Activated naive CD8-positive, alpha-beta T cell treated with anti-CD3 and anti-CD28 coated beads, Interleukin-2, amount 50 U/mL, for 24 hours (primary cell): ENCODE measurements at regions not wholly inside any gene's neighbourhood (a gene's known extent, or its start where the extent isn't known, plus 50 kb on each side); places are given as distances from the start of the nearest gene placed in this dataset.

Source experiments
- ATAC-seq: fragments of 150-1000 bp; cut with Tn5 transposase; one replicate; pipeline ENCODE4 v1.10.0; 2021
- DNase-seq: peaks from one replicate; pipeline ENCODE4 v3.0.0; 2021
- H3K27ac Mint-ChIP-seq: one replicate; pipeline ENCODE4 v1.8.0; 2021; ENCODE audit warnings: mild to moderate bottlenecking, mixed read lengths
- H3K27me3 Mint-ChIP-seq: one replicate; pipeline ENCODE4 v1.8.0; 2021; ENCODE audit warnings: mixed read lengths
- H3K36me3 Mint-ChIP-seq: one replicate; pipeline ENCODE4 v1.8.0; 2021; ENCODE audit warnings: low read depth, mixed read lengths
- H3K4me1 Mint-ChIP-seq: one replicate; pipeline ENCODE4 v1.8.0; 2021; ENCODE audit warnings: mixed read lengths
- H3K4me3 Mint-ChIP-seq: one replicate; pipeline ENCODE4 v1.8.0; 2021; ENCODE audit warnings: mild to moderate bottlenecking, moderate library complexity, mixed read lengths
- H3K9me3 Mint-ChIP-seq: one replicate; pipeline ENCODE4 v1.8.0; 2021; ENCODE audit warnings: mixed read lengths

DNA sequence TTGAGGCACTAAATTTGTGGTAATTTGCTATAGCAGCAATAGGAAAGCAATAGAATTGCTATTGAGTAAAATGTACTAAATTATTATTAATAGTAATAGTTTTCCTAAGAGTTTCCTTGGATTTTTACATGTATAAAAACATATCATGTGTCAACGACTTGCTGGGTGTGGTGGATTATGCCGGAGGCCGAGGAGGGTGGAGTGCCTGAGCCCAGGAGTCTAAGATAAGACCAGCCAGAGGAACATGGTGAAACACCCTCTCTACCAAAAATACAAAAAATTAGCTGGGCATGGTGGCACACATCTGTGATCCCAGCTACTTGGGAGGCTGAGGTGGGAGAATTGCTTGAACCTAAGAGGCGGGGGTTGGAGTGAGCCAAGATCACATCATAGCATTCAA lies 749.9 kb downstream of the TBL1XR1 start:
- ATAC-seq (no peak), DNase-seq (no peak)
- Mint-ChIP-seq H3K36me3 (no peaks in the 10 kb centered on the region), H3K27me3 (no peaks in the 10 kb centered on the region), H3K4me3 (no peak overlapping the region), H3K9me3 (peaks cover 5% of the 10 kb centered on the region), H3K27ac (no peak overlapping the region), H3K4me1 (no peaks in the 10 kb centered on the region)

DNA sequence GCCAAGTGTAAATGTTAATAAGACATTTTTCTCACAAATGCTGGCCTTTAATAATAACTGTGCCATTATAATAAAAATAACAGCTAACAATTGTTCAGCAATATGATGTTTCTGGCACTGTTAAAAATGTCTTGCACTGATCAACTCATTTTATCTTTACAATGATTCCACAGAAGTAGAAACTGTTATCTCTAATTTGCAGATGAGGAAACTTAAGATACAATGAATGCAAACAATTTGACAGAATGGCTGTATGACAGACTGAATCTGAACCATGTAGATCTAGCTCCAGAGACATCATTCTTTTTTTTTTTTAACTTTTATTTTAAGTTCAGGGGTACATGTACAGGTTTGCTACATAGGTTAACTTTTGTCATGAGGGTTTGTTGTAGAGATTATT lies 755.0 kb downstream of the TBL1XR1 start:
- Mint-ChIP-seq H3K27me3 (no peaks in the 10 kb centered on the region), H3K36me3 (no peaks in the 10 kb centered on the region), H3K4me1 (no peaks in the 10 kb centered on the region), H3K9me3 (peaks cover 5% of the 10 kb centered on the region), H3K4me3 (no peak overlapping the region), H3K27ac (no peak overlapping the region)
- ATAC-seq (no peak), DNase-seq (no peak)

DNA sequence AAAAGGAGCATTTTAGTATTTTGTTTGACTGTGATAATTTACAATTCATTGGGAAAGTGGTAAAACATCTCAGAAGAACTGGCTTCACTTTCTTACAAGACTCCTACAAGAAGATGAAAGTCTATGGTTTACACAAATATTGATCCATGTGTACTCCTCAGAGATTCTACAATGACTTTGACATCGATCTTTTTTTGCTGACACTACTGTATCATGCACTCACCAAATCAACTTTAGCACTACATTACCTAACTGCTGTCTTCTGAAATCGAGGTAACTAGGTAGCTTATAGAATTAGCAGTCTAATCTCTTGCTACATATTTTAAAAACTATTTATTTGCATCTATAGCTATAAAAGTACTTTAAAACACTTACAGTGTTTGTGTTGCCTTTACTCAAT lies 757.6 kb downstream of the TBL1XR1 start:
- Mint-ChIP-seq H3K27me3 (no peaks in the 10 kb centered on the region), H3K9me3 (no peaks in the 10 kb centered on the region), H3K4me3 (no peak overlapping the region), H3K27ac (no peak overlapping the region), H3K36me3 (no peaks in the 10 kb centered on the region), H3K4me1 (no peaks in the 10 kb centered on the region)
- no peak for DNase-seq
- ATAC-seq = no peak

DNA sequence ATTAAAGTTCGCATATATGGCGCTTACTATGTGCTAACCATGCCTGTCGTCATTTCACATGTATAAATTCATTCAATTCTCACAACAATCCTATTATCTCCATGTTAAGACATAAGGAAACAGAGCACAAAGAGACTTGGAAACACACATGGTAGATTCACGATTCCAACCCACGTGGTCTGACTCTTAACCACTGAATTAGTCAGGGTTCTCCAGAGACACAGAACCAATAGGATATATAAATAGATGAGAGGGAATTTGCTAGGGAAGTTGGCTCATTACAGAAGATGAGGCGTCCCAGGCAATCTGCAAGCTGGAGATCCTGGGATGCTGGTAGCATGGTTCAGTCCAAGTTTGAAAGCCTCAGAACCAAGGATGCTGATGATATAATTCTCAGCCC lies 765.3 kb downstream of the TBL1XR1 start:
- no peak for ATAC-seq
- no peaks in the 10 kb centered on the region for H3K4me1 Mint-ChIP-seq

DNA sequence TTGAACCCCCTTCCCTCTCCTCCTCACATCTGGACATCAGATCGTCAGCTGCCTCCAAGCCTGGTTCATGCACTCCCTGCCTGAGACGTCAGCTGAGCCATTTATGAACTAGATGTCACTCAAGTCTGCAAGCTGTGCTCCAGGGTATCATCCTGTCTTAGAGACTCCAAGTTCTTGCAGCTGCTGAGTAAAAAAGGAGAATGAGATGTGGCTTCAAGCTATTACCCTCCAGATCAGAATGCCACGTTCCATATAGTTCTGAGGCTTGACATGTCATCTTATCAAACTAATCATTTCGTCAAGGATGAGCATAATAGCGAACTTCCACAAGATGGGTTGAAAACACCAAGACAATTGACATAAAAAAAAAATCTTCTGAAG lies 766.3 kb downstream of the TBL1XR1 start:
- H3K4me3 Mint-ChIP-seq = no peak overlapping the region
- no peaks in the 10 kb centered on the region for H3K9me3 Mint-ChIP-seq
- peak overlapping the region; percentile 20 for H3K27ac Mint-ChIP-seq
- no peaks in the 10 kb centered on the region for H3K36me3 Mint-ChIP-seq
- ATAC-seq (no peak), DNase-seq (no peak)
- H3K27me3 Mint-ChIP-seq = no peaks in the 10 kb centered on the region
- no peaks in the 10 kb centered on the region for H3K4me1 Mint-ChIP-seq

More for the DNA sequence above, 765.3 kb downstream of the TBL1XR1 start:
- H3K36me3 Mint-ChIP-seq = no peaks in the 10 kb centered on the region
- H3K4me3 Mint-ChIP-seq = no peak overlapping the region
- no peaks in the 10 kb centered on the region for H3K27me3 Mint-ChIP-seq
- no peak for DNase-seq
- H3K27ac Mint-ChIP-seq = no peak overlapping the region
- H3K9me3 Mint-ChIP-seq = no peaks in the 10 kb centered on the region

DNA sequence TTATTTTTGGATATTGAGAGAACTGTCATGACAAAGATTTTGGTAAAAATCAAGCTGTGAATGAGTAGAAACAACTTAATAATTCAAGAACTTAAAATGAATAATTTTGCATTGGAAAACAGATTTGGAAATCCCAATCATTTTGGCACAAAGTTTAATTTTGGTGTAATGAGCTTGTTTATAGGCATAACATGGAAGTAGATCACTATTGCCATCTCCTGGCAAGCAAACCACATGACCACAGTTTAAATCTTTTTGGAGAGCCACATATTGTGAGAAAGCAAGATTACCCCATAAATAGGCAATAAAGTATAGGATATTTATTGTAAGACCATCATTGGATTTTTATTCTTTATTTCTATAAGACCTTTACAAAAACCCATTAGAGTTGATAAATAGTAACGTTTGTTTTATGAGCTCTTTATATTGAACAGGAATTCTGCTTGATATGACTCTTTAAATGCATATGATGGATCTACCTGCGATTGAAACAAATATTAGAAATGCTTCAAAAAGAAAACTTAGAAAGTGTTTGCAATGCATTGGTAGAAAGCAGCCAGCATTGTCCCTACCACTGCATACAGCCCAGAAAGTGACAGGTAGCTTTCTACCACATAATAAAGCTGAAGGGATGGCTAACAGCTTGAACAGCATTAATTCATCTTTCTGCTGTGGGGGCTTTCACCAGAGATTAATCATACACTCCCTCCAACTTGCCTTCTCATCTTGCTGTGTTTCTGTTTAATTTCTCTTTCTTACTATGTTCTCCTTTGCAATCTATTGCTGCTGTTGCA lies 766.8 kb downstream of the TBL1XR1 start:
- no peaks in the 10 kb centered on the region for H3K27me3 Mint-ChIP-seq
- peak overlapping the region; percentile 20 for H3K27ac Mint-ChIP-seq
- no peaks in the 10 kb centered on the region for H3K36me3 Mint-ChIP-seq
- DNase-seq (no peak), ATAC-seq (no peak)
- no peaks in the 10 kb centered on the region for H3K9me3 Mint-ChIP-seq
- H3K4me3 Mint-ChIP-seq = no peak overlapping the region
- H3K4me1 Mint-ChIP-seq = no peaks in the 10 kb centered on the region

DNA sequence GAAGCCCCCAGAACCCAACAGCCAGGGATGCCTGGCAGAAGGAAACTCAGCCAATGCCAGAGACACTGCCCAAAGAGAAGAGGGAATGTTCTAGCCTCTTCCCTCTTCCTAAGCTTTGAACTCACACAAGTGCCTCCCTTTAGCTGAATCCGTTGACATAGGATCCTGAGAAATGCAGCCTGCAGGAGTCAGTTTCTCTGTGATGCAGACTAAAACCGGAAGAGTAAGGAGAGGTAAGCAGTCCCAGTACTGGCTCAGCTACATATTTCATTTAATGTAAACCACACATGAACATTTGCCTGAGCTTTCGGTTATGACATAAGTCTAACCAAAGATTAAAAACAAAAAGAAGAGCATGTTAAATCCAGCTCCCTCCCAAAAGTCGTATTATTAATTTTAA lies 768.7 kb downstream of the TBL1XR1 start:
- ATAC-seq (no peak), DNase-seq (no peak)
- no peaks in the 10 kb centered on the region for H3K27me3 Mint-ChIP-seq
- no peaks in the 10 kb centered on the region for H3K4me1 Mint-ChIP-seq
- no peaks in the 10 kb centered on the region for H3K36me3 Mint-ChIP-seq
- no peak overlapping the region for H3K27ac Mint-ChIP-seq
- no peaks in the 10 kb centered on the region for H3K9me3 Mint-ChIP-seq
- H3K4me3 Mint-ChIP-seq = no peak overlapping the region

DNA sequence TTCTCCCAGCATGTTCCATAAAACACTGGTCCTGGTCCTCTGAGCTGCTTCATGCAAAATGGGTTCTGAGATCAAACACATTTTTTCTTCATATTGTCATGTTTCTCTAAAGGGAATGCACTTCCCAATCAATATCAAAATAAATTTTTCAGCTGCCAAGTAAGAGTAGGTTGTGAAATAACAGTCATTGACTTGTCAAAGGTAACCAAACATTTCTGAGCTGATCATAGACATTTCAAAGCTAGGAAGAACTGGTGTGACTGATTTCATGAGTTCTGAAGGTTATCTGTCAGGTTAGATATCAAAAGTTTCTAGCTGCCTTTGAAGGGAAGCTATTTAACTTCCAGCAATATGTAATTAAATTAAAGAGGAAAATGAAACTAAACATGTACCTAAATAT lies 770.9 kb downstream of the TBL1XR1 start:
- Mint-ChIP-seq H3K27ac (no peak overlapping the region), H3K9me3 (no peaks in the 10 kb centered on the region), H3K36me3 (no peaks in the 10 kb centered on the region), H3K27me3 (no peaks in the 10 kb centered on the region), H3K4me3 (no peak overlapping the region), H3K4me1 (no peaks in the 10 kb centered on the region)
- ATAC-seq = no peak
- no peak for DNase-seq

DNA sequence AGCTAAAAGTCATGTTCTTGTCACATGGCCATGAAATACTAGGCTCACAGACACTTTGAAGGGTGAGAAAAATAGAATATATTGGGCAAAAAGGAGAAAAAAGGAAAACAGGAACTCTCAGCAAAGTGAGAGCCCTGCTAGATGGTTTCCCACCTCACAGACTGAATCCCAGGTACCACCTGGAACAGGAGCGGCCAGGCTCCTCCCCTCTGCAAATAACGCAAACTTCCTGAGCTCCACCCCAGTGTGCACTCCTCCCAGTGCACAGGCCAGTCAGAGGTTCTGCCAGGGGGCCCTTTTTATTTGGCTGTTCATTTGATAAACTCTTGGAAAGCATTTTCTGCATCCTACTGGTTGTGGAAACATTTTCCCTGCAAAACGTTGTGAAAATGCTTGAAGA lies 780.4 kb downstream of the TBL1XR1 start:
- Mint-ChIP-seq H3K4me1 (no peaks in the 10 kb centered on the region), H3K9me3 (peaks cover 3% of the 10 kb centered on the region), H3K36me3 (peaks cover 2% of the 10 kb centered on the region), H3K27me3 (no peaks in the 10 kb centered on the region), H3K4me3 (no peak overlapping the region), H3K27ac (no peak overlapping the region)
- ATAC-seq = no peak
- no peak for DNase-seq

DNA sequence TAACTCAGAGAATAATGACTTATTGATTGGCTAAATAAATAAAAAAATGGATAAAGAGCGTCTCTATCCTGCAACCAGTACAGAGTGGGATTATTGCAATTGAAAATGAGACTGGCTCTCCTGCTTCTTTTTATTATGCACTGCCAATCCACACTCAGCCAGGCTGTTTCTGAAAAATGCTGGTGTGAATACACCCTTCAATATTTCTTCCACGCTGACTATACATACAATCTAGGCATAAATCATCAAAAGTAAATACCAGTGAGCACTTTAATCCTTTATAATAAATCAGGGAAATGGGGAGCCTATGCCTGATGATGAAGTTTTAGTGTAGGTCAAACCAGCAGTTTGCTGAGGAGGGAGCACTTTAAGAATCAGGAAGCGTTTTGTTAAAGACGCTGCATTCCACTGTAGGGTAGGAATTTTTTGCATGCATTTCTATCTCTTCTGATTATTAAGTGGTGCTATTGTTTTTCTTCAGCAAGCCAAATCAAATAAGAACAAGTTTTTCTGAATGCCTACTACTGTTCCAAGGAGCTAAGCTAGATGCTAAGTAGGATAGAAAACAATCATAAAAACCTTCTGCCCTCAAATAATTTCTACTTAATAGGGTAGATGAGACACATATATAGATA lies 781.5 kb downstream of the TBL1XR1 start:
- ATAC-seq = no peak
- no peak for DNase-seq
- H3K4me1 Mint-ChIP-seq = no peaks in the 10 kb centered on the region
- H3K9me3 Mint-ChIP-seq = peaks cover 3% of the 10 kb centered on the region
- peaks cover 2% of the 10 kb centered on the region for H3K36me3 Mint-ChIP-seq
- H3K27me3 Mint-ChIP-seq = no peaks in the 10 kb centered on the region
- H3K27ac Mint-ChIP-seq = no peak overlapping the region
- H3K4me3 Mint-ChIP-seq = no peak overlapping the region

DNA sequence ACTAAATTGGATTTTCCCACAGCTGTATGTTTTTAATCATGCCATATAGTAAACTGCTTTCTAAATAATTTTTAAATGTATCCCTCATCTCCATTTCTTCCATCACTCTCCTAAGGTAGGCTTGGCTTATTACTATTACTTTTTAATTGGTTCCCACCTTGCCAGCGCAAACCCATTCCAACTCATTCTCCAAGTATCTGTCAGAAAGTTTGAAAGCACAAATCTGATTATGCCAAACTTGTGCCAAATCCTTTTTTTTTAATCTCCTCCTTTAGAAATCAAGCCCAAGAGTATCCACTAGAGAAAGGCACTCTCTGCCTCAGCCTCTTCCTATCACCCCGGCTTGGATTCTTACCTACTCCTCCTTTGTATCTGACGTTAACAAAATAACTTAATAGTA lies 784.5 kb downstream of the TBL1XR1 start:
- H3K4me1 Mint-ChIP-seq = no peaks in the 10 kb centered on the region
- H3K36me3 Mint-ChIP-seq = peaks cover under 1% of the 10 kb centered on the region
- peaks cover 3% of the 10 kb centered on the region for H3K9me3 Mint-ChIP-seq
- no peaks in the 10 kb centered on the region for H3K27me3 Mint-ChIP-seq
- DNase-seq = no peak
- no peak overlapping the region for H3K27ac Mint-ChIP-seq
- no peak overlapping the region for H3K4me3 Mint-ChIP-seq
- no peak for ATAC-seq

DNA sequence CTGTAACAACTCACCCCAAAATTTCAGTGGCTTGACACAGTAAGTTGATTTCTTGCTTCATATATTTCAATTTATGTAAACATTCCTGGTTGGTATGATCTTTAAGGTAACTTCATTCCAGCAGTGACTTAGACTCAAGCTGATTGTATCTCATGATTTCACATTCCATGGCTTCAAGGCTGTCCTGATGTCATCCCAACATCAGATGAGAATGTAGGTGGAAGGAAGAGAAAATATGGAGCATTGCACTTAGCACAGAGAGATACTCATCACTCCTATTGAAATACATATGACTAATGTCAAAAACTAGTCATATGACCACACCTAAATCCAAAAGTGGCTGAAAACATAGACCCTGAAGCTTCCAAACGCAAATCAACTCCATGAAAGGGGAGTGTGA lies 793.8 kb downstream of the TBL1XR1 start:
- DNase-seq = no peak
- no peak for ATAC-seq

DNA sequence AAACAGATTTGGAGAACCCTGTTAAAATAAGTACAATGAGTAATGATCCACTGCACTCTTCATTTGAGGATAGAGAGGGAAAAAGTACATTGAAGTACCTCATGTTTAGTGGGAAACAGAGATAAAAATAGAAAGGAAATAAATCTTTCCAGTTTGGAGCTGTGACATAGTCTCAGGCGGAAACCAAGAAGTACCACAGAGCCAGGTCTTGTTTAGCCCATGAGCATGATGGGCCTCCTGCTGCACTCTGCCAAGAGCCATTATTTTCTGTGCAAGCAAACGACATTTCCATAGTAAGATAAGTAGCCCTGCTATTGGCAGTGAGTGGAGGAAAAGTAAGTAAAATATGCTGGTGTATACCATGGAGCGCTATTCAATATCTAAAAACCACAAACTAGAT lies 796.1 kb downstream of the TBL1XR1 start:
- H3K27me3 Mint-ChIP-seq = no peaks in the 10 kb centered on the region
- no peaks in the 10 kb centered on the region for H3K4me1 Mint-ChIP-seq
- no peaks in the 10 kb centered on the region for H3K36me3 Mint-ChIP-seq
- H3K4me3 Mint-ChIP-seq = no peak overlapping the region
- H3K27ac Mint-ChIP-seq = no peak overlapping the region
- ATAC-seq (no peak), DNase-seq (no peak)
- peaks cover 18% of the 10 kb centered on the region for H3K9me3 Mint-ChIP-seq

More for the DNA sequence above, 793.8 kb downstream of the TBL1XR1 start:
- no peaks in the 10 kb centered on the region for H3K4me1 Mint-ChIP-seq
- no peaks in the 10 kb centered on the region for H3K36me3 Mint-ChIP-seq
- H3K9me3 Mint-ChIP-seq = peaks cover 10% of the 10 kb centered on the region
- no peak overlapping the region for H3K4me3 Mint-ChIP-seq
- no peak overlapping the region for H3K27ac Mint-ChIP-seq
- no peaks in the 10 kb centered on the region for H3K27me3 Mint-ChIP-seq

DNA sequence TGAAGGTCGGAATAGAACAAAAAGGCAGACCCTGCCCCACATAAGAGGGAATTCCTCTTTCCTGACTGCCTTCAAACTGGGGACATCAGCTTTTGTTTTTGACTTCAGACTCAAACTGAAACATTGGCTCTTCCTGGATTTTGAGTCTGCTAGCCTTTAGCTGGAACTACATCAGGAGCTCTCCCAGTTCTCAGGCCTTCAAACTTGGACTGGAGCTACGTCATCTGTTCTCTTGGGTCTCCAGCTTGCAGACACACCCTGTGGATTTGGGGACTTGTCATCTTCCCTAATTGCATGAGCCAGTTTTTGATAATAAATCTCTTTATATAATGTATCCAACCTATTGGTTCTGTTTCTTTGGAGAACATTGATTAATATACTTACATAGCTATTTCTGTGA lies 798.1 kb downstream of the TBL1XR1 start:
- H3K27me3 Mint-ChIP-seq = no peaks in the 10 kb centered on the region
- no peaks in the 10 kb centered on the region for H3K36me3 Mint-ChIP-seq
- peaks cover 29% of the 10 kb centered on the region for H3K9me3 Mint-ChIP-seq
- no peak for DNase-seq
- H3K4me1 Mint-ChIP-seq = no peaks in the 10 kb centered on the region
- no peak overlapping the region for H3K4me3 Mint-ChIP-seq
- ATAC-seq = no peak
- no peak overlapping the region for H3K27ac Mint-ChIP-seq

DNA sequence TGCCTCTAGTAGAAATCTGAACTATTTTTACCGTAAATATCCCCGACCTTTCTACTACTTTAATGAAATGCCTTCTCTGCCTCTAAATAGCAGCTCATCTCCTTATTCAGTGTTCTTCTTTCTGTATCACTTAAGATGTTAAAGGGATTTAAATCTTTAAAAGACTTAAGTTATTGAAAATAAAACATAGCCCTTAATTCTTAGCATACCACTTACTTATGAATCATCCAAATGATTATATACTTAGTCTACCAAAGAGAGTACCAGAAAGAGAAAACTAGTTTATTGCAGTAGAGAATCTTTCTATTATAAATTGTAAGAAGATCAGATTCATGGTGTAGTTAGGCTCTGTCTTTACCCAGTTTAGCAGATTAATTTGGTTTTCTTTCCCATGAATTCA lies 802.0 kb downstream of the TBL1XR1 start:
- H3K4me3 Mint-ChIP-seq = no peak overlapping the region
- no peaks in the 10 kb centered on the region for H3K27me3 Mint-ChIP-seq
- ATAC-seq (no peak), DNase-seq (no peak)
- no peak overlapping the region for H3K27ac Mint-ChIP-seq
- H3K4me1 Mint-ChIP-seq = no peaks in the 10 kb centered on the region
- H3K9me3 Mint-ChIP-seq = peaks cover 33% of the 10 kb centered on the region
- no peaks in the 10 kb centered on the region for H3K36me3 Mint-ChIP-seq
